Suppressor macrophage (primary cell): ENCODE measurements at regions not wholly inside any gene's neighbourhood (a gene's known extent, or its start where the extent isn't known, plus 50 kb on each side); places are given as distances from the start of the nearest gene placed in this dataset.
"Not testable (repeated sequence)": the region's sequence is repeated elsewhere in the genome, so short reads cannot be mapped to it uniquely, and the experiment has no call there.

Source experiments
- DNase-seq, 4 experiments: peaks; one replicate each; pipeline ENCODE4 v3.0.0-alpha.2; 2020 to 2022

GRCh38 chr13:40344270-40345148 lies 321.9 kb downstream of the FOXO1 start:
- no peak for DNase-seq

- no peak for DNase-seq
These were observed 321.3 kb downstream of the FOXO1 start for GRCh38 chr13:40345149-40345514.

DNA sequence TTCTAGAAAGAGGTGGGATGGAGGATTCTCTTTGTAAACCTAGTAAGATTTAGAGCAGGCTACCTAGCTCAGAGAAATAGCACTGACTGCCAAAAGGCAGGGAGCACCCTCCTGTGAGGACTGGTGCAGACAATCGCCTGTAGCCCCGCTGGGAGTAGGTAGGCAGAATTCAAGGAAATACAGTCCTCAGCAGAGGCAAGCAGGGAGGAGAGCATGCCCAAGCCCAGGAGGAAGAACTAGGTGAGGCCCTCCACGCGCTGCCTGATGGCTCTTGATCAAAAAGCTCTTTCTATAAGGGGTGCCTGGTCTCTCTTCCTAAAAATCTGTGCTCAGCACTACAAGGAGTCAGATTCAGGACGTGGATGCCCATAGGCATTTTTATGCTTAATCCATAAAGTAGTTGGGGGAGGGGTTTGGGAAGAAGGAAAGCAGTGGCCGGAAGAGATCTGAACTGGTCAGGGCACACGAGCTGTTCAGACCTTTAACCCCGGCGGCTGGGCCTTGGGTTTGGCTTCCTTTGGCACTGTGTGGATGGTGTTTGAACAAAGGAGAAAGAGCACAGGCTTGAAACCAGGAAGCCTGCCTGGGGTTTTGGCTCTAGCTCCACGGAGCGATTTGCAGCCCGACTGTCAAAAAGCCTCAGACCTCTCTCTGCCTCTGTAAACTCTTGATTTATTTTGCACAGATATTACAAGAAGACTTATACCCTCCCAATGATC lies 320.6 kb downstream of the FOXO1 start:
- DNase-seq, result no peak

DNA sequence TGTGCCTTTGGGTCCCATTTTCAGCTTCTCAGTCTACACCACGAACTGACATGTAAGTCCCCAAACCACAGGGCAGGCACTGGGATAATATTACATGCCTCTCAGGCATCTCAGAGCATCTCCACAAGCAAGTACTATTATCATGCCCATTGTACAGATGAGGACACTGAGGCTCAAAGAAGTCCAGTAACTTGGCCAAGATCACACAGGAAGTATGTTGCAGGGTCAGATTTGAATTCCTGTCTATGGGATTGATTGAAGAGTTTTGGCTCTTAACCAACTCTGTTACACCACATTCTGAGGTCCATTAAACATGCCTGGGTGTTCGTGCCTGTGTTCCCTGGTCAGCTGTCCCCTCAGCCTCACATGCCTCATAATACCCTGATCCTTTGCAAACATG lies 319.8 kb downstream of the FOXO1 start:
- no peak for DNase-seq

DNA sequence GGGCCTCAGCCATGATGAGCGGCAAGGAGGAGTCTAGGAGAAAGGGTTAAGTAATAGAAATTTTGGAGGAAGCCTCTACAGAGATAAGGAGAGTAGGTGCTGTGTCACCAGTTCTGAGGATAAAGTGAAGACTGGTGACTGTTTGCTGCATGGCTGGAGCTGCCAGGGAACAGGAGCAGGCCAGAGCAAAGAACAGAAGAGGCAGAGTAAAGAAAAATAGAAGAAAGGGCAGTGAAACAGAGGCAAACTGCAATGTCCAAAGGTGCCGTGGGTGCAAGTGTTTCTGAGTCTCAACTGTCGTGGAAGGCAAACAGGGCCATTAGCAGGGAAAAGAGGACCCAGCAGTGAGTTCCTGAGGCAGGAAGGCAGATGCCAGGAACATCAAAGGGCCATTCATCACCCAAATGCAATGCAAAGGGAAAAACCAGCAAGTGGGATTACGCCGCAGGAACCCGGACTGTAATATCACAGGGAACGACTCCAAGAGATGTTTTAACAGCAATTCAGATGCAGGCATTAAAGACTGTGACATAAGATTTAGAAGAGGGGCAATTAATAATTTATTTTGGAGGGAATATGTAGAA lies 318.3 kb downstream of the FOXO1 start:
- DNase-seq, result no peak

DNA sequence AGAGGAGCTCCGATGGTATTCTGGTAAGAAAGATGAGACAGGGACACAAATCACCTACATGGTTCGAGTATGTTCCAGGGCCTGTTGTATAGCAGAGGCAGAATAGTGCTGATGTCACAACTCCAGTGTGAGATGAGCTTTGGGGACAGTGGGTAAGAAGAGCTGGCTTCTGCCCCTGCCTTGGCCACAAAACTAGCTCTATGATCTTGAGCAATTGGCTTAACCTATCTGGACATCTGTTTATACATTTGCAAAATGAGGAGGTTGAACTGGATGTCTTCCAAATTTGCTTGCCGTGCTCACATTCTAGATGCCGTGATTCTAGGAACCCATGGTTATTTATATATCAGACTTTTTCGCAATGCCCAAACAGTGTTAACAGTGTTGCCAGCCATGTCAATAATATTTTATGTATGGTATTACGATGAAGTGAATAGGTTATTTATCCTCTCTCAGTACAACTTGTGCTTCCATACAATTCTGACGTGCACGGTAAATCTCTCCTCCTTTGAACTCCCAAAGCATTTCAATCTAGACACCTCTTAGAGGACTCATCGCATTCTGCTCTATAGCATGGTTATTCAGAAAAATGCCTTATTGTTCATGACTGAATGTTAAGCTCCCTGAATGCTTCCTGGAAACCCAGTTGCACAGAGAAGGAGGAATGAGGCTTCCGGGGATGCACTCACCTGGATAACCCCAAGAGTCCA lies 316.0 kb downstream of the FOXO1 start:
- no peak for DNase-seq

DNA sequence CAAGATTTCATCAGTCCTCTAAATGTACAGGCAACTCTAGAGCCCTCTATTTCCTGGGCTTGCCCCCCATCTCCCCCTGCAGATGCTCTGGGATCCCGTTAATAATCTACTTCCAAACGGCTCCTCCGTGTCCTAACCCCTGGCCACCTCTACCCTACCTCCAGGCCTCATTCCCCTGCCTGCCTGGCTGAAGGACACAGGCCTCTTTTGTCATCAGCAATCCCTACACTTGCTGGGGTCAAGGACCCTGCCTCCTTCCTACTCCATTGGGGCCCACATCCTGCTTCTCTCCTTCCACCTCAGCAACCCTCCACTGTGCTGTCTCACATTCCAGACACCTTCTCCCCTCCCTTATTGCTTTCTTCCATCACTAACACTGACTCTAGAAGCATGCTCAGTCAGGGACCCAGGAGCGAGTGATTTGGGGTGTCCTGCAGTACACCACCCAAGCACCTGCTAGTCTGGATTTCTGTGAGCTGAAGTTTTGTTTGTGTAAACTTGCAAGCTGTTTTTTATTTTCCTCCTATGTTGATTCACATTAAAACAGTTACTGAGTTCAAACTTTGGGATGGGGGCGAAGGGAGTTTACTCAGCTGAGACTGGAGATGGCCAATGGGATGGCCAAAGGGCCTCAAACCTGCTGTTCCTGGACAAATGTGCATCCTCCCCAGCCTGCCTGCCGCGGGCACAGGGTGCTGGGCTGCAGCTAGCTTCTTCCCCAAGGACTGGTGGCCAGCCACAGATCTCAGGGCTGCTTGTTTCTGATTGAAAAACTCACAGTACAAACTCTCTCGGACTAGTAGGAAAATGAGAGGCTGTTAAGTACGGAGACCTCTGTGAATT lies 314.7 kb downstream of the FOXO1 start:
- no peak for DNase-seq

- no peak for DNase-seq
These were observed 314.1 kb downstream of the FOXO1 start for GRCh38 chr13:40352380-40352778.

- DNase-seq, result no peak
These were observed 313.5 kb downstream of the FOXO1 start for GRCh38 chr13:40352802-40353562.

DNA sequence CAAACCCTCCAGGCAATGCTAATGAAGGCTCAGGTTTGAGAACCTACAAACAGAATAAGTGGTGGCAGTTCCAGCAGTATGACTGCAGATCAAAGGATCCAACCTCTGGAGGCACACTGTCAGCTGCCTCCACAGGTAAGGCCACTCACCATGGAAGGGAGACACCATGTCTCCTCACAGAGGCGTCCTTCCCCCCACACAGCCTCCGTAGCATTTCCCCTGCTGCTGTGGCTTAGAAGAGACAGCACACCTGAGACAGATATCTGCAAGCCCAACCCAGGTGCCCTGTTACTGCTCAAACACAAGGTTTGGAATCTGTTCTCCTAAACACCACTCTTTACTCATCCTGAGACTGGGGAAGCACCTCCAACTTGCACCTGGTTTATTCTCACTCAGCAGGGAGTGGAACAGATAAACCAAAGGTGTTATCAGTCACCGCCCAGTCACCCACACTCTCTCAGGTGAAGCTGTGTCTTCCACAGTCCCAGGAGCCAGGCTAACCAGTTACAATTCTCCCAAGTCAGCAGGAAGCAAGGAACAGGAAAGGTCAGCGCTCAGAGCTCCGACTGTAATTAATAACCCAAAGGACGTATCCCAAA lies 311.2 kb downstream of the FOXO1 start:
- no peak for DNase-seq

DNA sequence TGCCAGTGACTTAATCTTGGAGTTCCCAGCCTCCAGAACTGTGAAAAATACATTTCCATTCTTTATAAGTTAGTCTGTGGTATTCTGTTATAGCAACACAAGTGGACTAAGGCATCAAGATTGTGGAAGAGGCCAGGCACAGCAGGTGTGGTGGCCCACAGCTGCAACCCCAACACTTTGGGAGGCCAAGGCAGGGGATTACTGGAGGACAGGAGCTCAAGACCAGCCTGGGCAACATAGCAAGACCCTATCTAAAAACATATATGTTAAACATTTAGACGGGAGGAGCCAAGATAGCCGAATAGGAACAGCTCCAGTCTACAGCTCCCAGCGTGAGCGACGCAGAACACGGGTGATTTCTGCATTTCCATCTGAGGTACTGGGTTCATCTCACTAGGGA lies 310.4 kb downstream of the FOXO1 start:
- no peak for DNase-seq

DNA sequence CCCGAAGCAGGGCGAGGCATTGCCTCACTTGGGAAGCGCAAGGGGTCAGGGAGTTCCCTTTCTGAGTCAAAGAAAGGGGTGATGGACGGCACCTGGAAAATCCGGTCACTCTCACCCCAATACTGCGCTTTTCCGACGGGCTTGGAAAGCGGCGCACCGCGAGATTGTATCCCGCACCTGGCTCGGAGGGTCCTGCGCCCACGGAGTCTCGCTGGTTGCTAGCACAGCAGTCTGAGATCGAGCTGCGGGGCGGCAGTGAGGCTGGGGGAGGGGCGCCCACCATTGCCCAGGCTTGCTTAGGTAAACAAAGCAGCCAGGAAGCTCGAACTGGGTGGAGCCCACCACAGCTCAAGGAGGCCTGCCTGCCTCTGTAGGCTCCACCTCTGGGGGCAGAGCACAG lies 310.0 kb downstream of the FOXO1 start:
- DNase-seq, result not testable (repeated sequence)

DNA sequence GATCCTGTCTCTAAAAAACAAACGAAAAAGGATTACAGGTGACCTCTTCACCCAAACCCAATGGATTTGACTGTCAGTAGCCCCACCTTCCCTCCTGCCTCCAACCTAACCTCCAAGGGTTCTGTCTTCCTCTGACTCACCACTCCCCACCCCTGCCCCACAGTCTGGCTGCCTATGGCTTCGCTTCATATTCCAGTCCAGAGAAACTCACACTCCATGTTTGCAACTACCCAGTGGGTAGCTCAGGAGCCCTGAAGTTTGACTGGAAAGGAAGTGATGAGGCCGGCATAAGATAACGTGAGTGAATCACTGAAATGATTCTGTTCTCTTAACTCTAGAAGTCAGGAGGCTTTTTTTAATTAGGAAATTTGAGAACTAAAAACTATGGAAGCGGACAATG lies 303.9 kb downstream of the FOXO1 start:
- no peak for DNase-seq

DNA sequence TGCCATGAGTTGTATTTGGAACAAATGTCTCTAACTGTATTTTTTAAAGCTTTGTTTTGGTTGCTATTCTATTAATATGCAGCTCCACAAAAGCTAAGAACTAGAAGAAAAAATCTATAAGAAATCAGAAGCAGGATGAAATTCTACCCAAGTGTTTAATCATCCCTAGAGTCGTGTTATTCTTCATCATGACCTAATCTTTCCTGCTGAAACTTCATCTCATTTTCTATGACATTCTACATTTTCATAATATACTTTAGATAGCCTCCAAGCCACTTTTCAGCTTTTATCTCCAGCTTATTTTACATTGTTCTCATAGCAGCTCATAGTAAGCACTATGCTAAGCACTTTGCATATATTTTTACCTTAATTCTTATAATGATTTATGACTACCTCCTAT lies 302.8 kb downstream of the FOXO1 start:
- DNase-seq, result no peak

- no peak for DNase-seq
These were observed 300.3 kb downstream of the FOXO1 start for GRCh38 chr13:40366119-40366518.

DNA sequence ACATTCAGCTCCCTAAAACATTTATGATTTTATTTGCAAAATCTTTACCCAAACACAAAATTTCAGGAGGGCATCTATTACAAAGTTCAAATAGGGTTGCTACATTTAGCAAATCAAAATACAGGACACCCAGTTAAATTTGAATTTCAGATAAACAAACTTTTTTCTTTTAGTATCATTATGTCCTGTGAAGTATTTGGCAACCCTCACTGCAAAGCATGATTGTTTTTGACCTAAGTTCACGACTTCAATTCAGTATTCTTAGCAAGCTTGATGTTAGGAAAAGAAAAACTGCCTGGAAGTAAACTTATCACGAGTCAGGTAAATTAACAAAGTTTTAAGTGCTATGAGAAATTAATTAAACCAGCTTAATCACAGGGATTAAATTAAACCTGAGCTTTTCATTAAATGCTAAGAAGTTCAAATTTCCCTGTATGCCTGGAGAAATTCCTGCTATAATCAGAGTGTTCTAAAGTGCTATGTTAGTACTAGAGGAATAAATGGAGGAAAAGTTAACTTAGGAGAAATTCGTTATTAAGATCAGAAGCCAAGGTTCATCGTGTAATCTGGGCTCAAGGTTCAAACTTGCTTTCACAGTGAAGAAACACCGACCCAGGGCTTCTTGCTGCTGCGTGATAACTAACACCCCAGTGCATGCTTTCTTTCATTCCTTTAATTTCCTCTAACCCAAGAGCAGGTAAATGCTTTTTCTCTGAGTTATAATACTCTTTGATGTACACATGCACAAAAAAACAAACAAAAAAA lies 298.1 kb downstream of the FOXO1 start:
- no peak for DNase-seq

- DNase-seq, result no peak
These were observed 295.8 kb downstream of the FOXO1 start for GRCh38 chr13:40370661-40371060.

- no peak for DNase-seq
These were observed 294.8 kb downstream of the FOXO1 start for GRCh38 chr13:40371531-40372125.

- not testable (repeated sequence) for DNase-seq
These were observed 292.8 kb downstream of the FOXO1 start for GRCh38 chr13:40373608-40374007.
